ENCODE measurements at regions not wholly inside any gene's neighbourhood (a gene's known extent, or its start where the extent isn't known, plus 50 kb on each side); places are given as distances from the start of the nearest gene placed in this dataset.
A peak's percentile ranks its signal among the peaks of the same experiment; 100 is the strongest.

DNA sequence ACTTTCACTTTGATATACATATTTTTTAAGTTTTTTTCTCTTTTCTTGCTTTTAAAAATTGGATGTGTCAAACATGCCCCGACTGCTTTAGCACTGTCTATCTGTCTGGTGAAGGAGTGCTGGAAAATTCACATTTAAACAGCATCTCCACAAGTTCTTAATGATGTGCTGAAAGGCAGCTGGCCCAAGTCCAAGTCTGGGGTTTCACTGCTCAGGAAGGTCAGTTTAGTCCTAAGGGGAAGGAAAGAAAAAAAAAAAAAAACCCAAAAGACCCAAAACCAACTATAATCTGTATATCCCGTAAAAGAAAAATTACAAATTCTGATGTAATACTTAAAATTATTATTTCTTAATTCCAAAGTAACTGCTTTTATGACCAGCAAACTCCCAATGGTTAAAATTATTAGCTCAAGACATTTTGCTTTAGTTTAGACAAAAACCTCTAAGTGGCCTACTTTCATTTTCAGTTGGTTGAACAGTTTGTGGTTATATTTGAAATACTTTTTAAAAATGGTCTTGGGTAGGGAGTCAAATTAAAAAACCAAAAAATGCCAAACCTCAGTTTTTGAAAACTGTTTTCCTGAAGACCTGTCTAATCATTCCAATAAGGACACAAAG lies 79.5 kb upstream of the PREP start:
- FAIRE-seq (no peak), DNase-seq (ENCODE audit: insufficient read length, low spot score) (no peak)
- TF ChIP-seq POU2F2 (IDR thresholded peaks at IDR 0.05; ENCODE audit: low read depth, low read length) (no peak), PAX5 (IDR thresholded peaks at IDR 0.05; ENCODE audit: insufficient read depth, low read length, severe bottlenecking) (no peak), POLR2AphosphoS5 (IDR thresholded peaks at IDR 0.05; ENCODE audit: low read depth, low read length) (no peak), TAF1 (IDR thresholded peaks at IDR 0.05; ENCODE audit: low read depth, low read length) (no peak), SPI1 (IDR thresholded peaks at IDR 0.05; ENCODE audit: low read depth, low read length) (no peak), POLR2A (IDR thresholded peaks at IDR 0.05; ENCODE audit: low read depth, low read length) (no peak)

DNA sequence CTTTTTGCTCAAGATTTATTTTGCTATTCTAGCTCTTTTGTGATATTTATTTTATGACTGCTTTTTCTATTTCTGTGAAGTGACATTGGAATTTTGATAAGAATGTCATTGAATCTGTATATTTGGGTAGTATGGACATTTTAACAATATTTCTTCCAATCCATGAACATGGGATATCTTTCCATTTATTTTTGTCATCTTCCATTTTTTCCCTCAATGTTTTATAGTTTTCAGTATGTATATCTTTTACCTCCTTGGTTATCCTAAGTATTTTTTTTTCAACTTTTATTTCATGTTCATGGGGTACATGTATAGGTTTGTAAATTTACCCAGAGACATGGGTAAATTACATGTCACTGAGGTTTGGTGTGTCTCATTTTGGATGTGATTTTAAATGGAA lies 74.1 kb upstream of the PREP start:
- TF ChIP-seq POLR2A (IDR thresholded peaks at IDR 0.05; ENCODE audit: low read depth, low read length) (no peak), POU2F2 (IDR thresholded peaks at IDR 0.05; ENCODE audit: low read depth, low read length) (no peak), TAF1 (IDR thresholded peaks at IDR 0.05; ENCODE audit: low read depth, low read length) (no peak)
- FAIRE-seq, result no peak
- no peak for DNase-seq (ENCODE audit: insufficient read length, low spot score)

DNA sequence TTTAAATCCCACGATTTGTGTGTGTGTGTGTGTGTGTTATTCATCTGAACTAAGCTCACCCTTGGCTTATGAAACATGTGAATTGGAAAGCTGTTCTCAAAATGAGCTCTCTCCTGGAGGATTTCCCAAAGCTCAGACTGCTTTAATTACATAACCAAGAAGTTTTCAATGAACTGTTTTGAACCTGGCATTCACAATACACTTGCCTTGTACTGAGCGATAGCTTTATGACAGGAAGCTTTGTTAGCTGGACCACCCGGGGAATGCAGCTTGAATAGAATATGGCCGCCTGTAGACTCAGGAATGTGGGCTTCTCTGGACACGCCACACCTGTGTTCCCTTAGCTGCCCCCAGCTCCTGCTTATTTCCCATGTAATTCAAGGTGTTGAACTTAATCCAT lies 71.4 kb upstream of the PREP start:
- TF ChIP-seq POLR2AphosphoS5 (IDR thresholded peaks at IDR 0.05; ENCODE audit: low read depth, low read length) (no peak), TAF1 (IDR thresholded peaks at IDR 0.05; ENCODE audit: low read depth, low read length) (no peak), SPI1 (IDR thresholded peaks at IDR 0.05; ENCODE audit: low read depth, low read length) (no peak), POU2F2 (IDR thresholded peaks at IDR 0.05; ENCODE audit: low read depth, low read length) (no peak), PAX5 (IDR thresholded peaks at IDR 0.05; ENCODE audit: insufficient read depth, low read length, severe bottlenecking) (no peak), POLR2A (IDR thresholded peaks at IDR 0.05; ENCODE audit: low read depth, low read length) (no peak)
- no peak for FAIRE-seq
- no peak for DNase-seq (ENCODE audit: insufficient read length, low spot score)

DNA sequence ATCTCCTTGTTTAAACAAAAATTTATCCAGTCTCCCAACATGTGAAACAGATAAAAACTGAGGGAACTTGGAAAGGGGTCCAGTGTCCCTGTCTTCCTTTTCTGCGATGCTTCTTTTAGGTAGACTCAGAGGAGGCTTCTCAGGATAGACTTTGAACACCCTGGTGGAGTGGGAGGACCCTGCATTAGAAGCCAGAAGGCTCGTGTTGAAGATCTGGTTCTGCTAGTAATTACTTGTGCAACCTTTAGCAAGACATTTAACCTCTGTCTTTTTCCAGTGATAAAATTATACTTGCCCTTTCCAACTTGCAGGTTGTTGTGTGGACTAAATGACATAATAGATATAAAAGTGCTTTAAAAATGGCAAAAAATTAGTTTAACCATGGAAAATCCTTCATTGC lies 67.1 kb upstream of the PREP start:
- no peak for FAIRE-seq
- TF ChIP-seq PAX5 (IDR thresholded peaks at IDR 0.05; ENCODE audit: insufficient read depth, low read length, severe bottlenecking), result no peak
- TF ChIP-seq SPI1 (IDR thresholded peaks at IDR 0.05; ENCODE audit: low read depth, low read length), result no peak
- TF ChIP-seq POLR2A (IDR thresholded peaks at IDR 0.05; ENCODE audit: low read depth, low read length), result no peak
- no peak for TF ChIP-seq POLR2AphosphoS5 (IDR thresholded peaks at IDR 0.05; ENCODE audit: low read depth, low read length)
- TF ChIP-seq TAF1 (IDR thresholded peaks at IDR 0.05; ENCODE audit: low read depth, low read length), result no peak
- no peak for TF ChIP-seq POU2F2 (IDR thresholded peaks at IDR 0.05; ENCODE audit: low read depth, low read length)
- DNase-seq (ENCODE audit: insufficient read length, low spot score), result no peak

DNA sequence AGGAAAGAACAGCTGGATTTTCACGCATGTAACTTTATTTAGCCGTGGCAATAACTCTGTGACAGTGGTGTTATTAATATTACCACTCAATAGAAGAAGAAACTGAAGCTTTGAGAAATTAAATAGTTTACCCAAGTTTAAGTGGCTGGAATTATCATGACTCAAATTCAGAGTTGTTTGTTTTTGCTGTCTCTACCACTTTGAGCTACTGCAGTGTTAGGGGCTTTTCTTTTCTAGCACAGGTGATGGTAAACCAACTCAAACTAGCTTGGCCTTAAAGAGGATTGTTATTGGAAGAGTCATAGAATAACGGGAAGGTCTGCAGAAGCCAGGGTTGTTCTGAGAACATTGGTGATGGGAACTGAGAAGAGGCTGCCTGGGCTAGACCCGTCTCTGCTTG lies 66.0 kb upstream of the PREP start:
- no peak for FAIRE-seq
- DNase-seq (ENCODE audit: insufficient read length, low spot score), result no peak
- TF ChIP-seq SPI1 (IDR thresholded peaks at IDR 0.05; ENCODE audit: low read depth, low read length) (no peak), POLR2A (IDR thresholded peaks at IDR 0.05; ENCODE audit: low read depth, low read length) (no peak), PAX5 (IDR thresholded peaks at IDR 0.05; ENCODE audit: insufficient read depth, low read length, severe bottlenecking) (no peak), POU2F2 (IDR thresholded peaks at IDR 0.05; ENCODE audit: low read depth, low read length) (no peak), POLR2AphosphoS5 (IDR thresholded peaks at IDR 0.05; ENCODE audit: low read depth, low read length) (no peak), TAF1 (IDR thresholded peaks at IDR 0.05; ENCODE audit: low read depth, low read length) (no peak)

DNA sequence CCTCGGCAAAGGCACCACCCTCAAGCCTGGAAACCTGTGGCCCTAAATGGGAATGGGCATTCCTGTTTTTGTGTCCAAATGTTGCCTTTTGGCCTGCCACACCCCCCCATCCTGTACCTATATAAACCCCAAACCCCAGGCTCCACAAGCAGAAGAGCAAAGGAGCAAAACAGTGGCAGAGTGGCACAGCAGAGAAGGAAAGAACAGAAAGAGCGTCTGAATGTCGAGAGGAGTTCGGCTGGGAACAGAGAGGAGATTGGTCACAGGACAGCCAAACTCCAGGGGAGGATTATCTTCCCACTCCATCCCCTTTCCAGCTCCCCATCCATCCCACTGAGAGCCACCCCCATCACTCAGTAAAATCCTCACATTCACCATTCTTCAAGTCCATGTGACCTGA lies 58.0 kb upstream of the PREP start:
- DNase-seq (ENCODE audit: insufficient read length, low spot score) (no peak), FAIRE-seq (no peak)
- TF ChIP-seq SPI1 (IDR thresholded peaks at IDR 0.05; ENCODE audit: low read depth, low read length) (no peak), POLR2A (IDR thresholded peaks at IDR 0.05; ENCODE audit: low read depth, low read length) (no peak), POU2F2 (IDR thresholded peaks at IDR 0.05; ENCODE audit: low read depth, low read length) (no peak), TAF1 (IDR thresholded peaks at IDR 0.05; ENCODE audit: low read depth, low read length) (no peak), POLR2AphosphoS5 (IDR thresholded peaks at IDR 0.05; ENCODE audit: low read depth, low read length) (no peak), PAX5 (IDR thresholded peaks at IDR 0.05; ENCODE audit: insufficient read depth, low read length, severe bottlenecking) (no peak)

DNA sequence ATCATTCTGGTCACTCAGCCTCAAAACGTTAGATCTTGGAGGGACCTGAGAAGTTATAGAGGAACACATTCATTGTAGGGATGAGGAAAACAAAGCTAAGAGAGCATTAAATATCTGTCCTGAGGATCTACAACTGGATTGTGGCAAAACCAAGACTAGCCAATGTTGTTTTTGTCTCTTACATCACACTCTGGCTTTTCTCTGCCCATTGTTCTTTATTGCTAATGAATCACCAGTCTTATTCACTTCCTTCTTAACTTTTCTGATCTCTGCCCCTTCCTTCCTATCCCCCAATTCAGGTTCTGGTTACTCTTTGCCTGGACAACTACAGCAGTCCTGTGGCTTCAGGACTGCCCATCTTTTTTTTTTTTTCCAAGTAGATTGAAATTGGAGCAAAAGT lies 57.0 kb upstream of the PREP start:
- DNase-seq (ENCODE audit: insufficient read length, low spot score) (no peak), FAIRE-seq (no peak)
- no peak for TF ChIP-seq POU2F2 (IDR thresholded peaks at IDR 0.05; ENCODE audit: low read depth, low read length)
- TF ChIP-seq SPI1 (IDR thresholded peaks at IDR 0.05; ENCODE audit: low read depth, low read length), result peak; percentile 33; the same call in 1 of the 2 replicates

DNA sequence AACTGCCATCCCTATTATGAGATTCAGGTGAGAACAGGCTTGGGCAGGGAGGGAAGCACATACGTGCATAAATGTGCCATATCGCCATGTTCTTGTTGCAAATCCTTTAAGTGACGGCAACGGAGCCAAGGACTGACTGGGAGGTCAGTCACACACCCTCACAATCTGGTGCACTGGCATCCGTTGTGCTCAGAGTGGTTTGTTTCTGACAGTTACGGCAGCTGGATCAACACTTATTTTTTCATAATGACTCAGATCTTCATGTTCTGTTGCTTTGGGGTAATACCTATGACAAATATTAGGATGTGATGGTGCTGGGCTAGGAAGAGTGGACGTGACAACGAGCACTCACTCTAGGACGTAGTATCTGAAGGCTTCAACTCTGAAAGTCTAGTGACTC lies 56.2 kb upstream of the PREP start:
- DNase-seq (ENCODE audit: insufficient read length, low spot score) (no peak), FAIRE-seq (peak; percentile 88)
- no peak for TF ChIP-seq SPI1 (IDR thresholded peaks at IDR 0.05; ENCODE audit: low read depth, low read length)
- TF ChIP-seq POLR2AphosphoS5 (IDR thresholded peaks at IDR 0.05; ENCODE audit: low read depth, low read length), result peak; percentile 65; the same call in 1 of the 2 replicates
- no peak for TF ChIP-seq TAF1 (IDR thresholded peaks at IDR 0.05; ENCODE audit: low read depth, low read length)
- peak; percentile 37; the same call in 1 of the 2 replicates for TF ChIP-seq POU2F2 (IDR thresholded peaks at IDR 0.05; ENCODE audit: low read depth, low read length)
- TF ChIP-seq PAX5 (IDR thresholded peaks at IDR 0.05; ENCODE audit: insufficient read depth, low read length, severe bottlenecking), result no peak
- TF ChIP-seq POLR2A (IDR thresholded peaks at IDR 0.05; ENCODE audit: low read depth, low read length), result peak; percentile 65; the same call in 1 of the 2 replicates

DNA sequence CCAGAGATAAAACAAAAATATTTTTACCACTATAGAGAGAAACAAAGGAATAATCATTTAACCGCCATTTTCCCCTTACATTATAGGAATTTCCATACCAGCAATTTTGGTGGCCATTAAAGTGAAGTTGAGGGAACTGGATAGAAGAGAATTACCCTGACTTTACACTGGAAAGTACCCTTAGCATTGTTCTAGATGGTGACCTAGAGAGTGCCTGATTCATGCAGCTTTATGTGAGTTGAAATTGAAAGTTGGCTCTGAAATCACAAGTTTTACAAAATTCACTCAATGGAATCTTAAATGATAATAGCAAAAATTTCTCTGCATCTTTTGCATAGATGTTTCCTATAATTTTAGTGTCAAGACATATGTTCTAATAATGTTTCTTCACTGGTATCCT lies 55.7 kb upstream of the PREP start:
- no peak for TF ChIP-seq POU2F2 (IDR thresholded peaks at IDR 0.05; ENCODE audit: low read depth, low read length)
- 0 out of 2 replicates have a peak, but pooled peaks have one; percentile 22 for TF ChIP-seq SPI1 (IDR thresholded peaks at IDR 0.05; ENCODE audit: low read depth, low read length)
- no peak for TF ChIP-seq PAX5 (IDR thresholded peaks at IDR 0.05; ENCODE audit: insufficient read depth, low read length, severe bottlenecking)
- DNase-seq (ENCODE audit: insufficient read length, low spot score), result no peak
- FAIRE-seq, result peak; percentile 57

DNA sequence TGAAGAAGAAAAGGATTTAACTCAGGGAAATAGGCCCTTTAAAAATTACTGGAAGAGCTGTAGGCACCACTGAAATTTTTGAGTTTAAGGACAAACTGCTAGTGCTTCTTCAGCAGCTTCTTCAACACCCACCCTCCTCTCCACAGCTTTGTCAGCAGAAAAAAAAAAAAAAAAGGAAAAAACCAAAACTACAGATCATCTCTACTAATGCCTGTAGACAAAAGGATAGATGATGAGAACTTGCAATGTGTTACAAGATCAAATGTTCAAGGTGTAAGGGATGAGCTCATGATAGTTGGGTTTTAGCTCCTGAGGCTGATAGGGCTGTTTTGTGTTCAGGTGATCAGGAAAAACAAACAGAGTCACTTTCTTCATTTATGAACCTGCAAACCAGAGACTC lies 55.2 kb upstream of the PREP start:
- no peak for FAIRE-seq
- no peak for DNase-seq (ENCODE audit: insufficient read length, low spot score)
- no peak for TF ChIP-seq POU2F2 (IDR thresholded peaks at IDR 0.05; ENCODE audit: low read depth, low read length)
- no peak for TF ChIP-seq PAX5 (IDR thresholded peaks at IDR 0.05; ENCODE audit: insufficient read depth, low read length, severe bottlenecking)
- TF ChIP-seq POLR2A (IDR thresholded peaks at IDR 0.05; ENCODE audit: low read depth, low read length), result no peak
- TF ChIP-seq POLR2AphosphoS5 (IDR thresholded peaks at IDR 0.05; ENCODE audit: low read depth, low read length), result no peak
- no peak for TF ChIP-seq SPI1 (IDR thresholded peaks at IDR 0.05; ENCODE audit: low read depth, low read length)
- TF ChIP-seq TAF1 (IDR thresholded peaks at IDR 0.05; ENCODE audit: low read depth, low read length), result no peak

Measured in GM12891 (cell line).